NCI-H82 treated with DMSO at 0.1 percent for 48 hours (cell line): ENCODE measurements at regions not wholly inside any gene's neighbourhood (a gene's known extent, or its start where the extent isn't known, plus 50 kb on each side); places are given as distances from the start of the nearest gene placed in this dataset.

Experiments
- DNase-seq: peaks from one replicate; lab custom pipeline; 2025; ENCODE audit not compliant: unreplicated experiment; lab: John Stamatoyannopoulos, UW

DNA sequence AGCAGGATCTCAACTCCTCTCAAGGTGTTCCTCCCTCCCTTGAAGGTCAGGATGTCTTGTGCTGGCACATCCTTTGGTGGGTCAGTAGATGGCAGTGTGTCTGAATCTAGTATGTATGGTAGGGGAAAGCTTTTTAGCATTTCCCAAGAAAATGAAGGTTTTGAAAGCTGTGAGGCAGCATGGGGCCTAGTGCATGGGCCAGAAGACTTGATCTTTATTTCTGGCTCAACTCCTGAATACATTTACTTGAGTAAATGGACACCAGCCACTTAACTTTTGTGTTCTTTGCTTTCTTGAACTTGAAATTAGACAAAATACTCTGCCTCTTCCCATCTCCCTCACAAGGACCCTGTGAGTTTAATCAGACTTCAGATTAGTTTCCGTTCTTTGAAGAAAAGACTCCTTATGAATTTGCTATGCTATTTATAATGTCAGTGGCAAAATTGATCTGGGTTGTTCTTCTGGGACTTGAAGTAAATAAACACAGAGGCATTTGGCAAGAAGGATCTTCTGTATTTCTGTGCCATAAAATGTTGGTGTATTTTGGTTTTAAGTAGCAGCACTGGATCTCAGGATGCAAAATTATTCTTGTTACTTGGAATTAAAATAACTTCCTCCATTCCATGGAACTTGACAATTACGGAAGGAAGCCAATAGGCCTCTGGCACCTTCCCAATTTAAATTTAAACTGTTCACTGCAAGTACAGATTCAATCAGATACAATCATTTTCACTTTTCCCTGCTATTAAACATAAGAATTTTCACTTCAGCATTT lies 288.8 kb downstream of the CASP12 start:
- DNase-seq = peak; percentile 1

DNA sequence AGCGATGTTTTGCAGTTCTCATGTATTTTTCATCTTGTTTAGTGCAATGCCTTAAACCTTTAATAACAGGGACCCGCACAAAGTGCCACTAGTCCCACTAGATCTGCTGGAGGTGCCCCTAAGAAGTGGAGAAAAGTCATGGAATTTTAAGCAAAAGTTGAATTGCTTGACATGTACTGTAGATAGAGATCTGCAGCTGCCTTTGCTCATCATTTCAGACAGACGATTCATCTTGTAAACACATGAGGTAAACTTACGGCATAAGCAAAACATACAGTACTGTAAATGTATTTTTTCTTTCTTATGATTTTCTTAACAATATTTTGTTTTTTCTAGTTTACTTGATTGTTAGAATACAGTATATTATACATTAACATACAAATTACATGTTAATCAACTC lies 295.6 kb downstream of the CASP12 start:
- no peak for DNase-seq

DNA sequence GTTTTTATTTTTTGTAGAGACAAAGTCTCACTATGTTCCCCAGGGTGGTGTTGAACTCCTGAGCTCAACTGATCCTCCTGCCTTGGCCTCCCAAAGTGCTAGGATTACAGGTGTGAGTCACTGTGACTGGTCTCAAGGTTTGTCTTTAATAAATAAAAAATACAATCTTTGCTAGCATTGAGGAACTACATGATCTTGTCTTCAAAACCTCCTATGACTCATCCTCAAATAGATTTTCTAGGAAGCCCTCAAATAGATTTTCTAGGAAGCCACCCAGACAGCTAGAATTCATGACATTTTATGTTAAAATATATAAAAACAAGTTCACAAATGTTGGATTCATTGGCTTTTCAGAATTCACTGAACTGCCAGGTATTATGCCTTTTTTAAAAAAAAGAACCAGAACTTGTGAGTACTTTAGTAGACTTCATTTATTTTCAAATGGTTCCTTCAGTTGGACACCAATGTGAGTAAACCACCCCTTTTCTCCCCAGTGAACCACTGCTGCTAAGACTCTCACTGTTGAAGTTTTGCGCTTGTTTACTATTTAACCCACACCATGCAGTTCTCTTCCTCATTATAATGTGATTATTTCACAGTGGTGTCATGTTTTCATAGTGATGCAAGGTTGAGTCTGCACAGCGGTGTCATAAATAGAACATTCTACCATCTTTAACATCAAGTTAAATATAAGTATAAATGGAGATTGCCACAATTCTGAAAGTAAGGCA lies 303.9 kb downstream of the CASP12 start:
- no peak for DNase-seq

DNA sequence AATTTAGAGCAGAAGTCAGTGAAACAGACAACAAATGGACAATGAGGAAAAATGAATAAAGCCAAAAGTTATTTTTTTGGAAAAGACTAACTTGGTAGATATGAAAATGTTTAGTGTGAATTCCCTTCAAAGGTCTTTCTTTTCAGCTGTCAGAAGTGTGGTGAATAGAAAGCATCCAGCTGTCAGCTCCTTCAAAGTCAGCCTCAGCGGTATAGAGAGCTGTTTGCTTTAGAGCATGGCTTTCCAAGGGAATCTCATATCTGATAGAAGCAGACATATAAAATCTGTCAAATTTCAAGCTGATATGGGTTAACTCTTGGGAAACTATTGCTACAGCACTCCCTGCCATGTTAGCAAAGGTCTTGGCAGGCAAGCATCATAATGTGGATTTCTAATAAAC lies 309.3 kb downstream of the CASP12 start:
- no peak for DNase-seq

DNA sequence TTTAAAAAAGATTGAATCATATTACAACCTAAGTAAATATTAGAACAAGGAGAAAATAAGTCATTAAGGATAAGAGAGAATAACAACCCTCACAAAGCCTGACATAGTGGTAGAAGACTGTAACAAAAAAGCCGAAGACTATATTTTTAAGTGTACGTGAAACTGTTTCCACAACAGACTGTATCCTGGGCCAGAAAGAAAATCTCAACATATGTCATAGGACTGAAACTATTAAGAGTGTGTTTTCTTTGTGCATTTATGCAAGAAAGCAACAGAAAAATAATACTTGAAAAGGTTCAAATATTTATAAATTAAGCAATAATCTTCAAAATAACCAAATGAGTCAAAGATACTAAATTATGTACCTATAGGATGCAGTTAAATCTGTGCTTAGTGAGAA lies 309.8 kb downstream of the CASP12 start:
- no peak for DNase-seq

DNA sequence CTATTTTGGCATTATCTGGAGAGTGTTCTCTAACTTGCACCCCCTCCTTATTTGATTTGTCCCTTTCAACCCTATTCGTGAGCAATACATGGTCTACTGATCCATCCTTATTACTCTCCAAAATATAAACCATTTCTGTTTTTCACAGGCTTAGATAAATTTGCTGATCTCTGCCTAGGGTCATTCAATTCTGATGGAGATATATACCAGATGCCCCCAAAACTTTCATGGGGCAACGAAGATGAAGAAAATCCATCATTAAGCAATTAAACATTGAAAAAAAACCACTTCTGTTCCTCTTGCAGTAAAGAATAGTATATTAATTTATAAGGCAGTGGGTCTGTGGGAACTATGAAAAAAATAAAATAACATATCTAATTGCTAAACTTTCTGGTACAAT lies 313.4 kb downstream of the CASP12 start:
- no peak for DNase-seq

DNA sequence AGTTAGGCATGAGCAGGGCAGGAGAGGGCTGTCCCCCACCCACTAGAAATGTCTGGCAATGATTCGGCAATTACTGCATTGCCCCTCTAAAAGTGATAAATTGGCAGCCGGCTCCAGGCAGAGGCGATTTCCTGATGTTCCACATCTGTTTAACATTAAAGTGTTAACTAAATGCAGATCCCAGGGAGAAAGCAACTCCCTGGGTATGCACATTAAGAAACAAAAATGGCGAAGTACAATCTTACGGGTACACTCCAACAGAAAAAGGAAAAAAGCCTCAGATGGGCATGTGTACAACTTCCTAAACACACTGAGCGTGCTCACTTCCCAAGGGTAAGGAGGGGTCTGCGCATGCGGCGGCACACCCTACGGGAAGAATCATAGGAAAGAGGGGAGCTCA lies 314.4 kb downstream of the CASP12 start:
- DNase-seq = no peak

DNA sequence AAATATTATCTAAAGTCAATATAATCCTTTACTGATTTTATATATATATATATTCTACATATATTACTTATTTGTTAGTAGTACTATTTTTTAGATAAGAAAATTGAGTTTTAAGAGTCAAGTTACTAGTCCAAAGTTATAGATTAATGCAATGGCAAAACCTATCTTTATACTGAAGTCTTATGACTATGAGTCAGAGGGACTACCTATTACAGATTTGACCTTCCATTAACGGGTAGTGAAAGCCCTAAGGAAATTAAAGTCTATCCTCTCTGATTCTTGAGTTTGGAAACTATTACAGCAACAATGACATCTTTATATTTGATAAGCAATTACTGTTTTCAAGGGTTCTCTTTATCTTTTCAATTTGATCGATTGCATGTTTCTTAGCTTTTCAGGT lies 315.8 kb downstream of the CASP12 start:
- no peak for DNase-seq

DNA sequence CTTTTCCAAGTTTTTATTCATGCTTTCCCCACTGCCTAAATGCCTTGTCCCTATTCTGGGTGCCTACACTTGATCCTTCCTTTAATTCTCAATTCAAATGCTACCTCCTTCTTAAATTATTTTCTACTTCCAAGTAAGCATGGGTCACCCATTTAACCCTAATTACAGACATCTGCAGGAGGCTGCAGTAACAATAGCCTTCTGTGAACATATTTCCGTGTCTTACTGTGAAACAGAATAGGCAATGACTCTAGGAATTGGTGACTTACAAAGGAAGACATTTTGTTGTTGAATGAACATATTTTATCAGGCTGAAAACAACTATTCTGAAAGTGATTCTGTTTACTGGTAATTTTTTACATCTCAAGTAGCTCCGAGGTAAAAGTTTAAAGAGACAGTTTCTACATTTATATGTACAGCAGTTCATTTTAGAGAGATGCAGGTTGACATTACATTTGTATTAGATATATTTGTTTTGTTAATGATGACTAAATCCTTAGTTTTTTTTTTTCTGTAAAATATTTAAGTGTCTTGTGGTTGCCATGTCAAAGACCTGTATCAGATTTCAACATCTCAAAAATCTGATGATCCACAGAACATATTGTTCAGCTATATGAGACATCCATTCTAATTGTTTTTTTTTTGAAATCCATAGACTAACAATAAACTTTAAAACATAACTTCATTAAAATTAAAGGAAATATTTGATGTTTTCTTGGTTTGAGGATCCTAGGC lies 316.8 kb downstream of the CASP12 start:
- DNase-seq = no peak

DNA sequence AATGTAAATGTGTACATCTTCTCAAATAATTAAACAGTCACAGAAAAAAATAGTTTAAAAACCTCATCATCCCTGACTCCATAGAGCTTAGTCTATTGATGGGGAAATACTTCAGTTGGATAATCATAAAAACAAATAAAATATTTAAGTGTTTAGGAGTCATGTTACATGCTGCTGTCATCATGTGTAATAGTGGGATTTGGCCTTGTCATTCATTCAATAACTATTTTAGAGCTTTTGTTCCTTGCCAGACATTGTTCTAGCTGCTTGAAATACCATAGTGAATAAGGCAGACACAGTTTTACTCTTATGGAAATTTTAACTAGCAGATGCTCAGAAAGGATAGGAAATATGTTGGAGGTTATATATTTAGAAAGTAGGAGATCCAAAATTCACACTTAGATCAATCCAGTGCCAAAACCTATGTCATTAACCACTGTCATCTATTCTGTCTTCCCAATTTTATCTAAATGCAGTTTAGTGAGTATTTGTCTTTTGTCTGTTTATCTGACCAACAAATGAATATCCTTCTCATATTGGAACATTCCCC lies 324.7 kb downstream of the CASP12 start:
- DNase-seq = no peak

DNA sequence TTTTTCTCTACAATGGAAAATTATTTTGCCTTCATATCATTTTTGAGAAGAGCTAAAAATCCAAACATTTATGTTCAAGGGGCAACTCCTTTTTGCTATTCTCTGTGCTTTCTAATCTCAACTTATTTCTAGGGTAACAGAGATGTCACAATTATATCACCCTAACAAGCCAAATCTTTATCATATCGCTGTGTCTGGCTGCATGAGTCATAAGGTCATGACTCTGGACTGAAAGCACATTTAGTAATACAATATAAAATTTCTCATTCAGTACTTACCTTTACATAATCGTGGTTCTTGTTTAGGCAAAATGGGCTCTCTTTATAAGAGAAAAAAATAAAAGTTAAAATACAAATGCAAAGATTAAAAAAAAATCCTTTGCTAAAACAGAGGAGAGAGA lies 326.0 kb downstream of the CASP12 start:
- no peak for DNase-seq

DNA sequence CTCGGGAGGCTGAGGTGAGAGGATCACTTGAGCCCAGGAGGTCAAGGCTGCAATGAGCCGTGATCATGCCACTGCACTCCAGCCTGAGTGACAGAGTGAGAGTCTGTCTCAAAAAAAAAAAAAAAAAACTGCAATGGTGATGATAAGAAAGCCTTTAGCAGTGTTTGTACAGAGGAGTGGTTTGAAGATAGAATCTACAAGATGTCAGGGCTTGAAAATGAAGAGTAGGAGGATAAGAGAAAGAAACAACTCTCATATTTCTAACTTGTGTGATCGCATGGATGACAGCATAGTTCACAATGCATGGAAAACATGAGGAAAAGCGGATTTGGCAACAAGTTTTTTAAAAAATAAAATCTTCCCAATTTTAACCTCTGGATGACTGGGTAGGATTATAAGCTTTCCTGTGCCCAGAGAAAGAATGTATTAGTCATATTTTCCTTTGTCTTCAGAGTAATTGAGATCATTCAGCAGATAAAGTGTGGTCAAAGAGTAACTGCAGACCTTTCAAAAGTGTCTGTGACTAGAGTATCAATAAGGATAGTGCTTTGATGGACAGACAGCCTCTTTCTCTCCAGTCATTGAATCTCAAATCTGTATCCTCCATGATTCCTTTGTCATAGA lies 328.1 kb downstream of the CASP12 start:
- DNase-seq = no peak

DNA sequence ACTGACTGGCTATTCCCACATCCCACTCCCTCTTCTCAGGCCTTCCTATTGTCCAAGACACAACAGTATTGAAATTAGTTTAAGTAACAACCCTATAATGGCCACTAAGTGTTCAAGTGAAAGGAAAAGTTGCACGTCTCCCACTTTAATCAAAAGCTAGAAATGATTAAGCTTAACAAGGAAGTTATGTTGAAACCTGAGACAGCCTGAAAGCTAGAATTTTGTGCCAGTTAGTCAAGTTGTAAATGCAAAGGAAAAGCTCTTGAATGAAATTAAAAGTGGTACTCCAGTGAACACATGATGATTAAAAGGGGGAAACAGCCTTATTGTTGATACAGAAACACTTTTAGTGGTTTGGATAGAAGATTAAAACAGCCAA lies 332.7 kb downstream of the CASP12 start:
- no peak for DNase-seq

DNA sequence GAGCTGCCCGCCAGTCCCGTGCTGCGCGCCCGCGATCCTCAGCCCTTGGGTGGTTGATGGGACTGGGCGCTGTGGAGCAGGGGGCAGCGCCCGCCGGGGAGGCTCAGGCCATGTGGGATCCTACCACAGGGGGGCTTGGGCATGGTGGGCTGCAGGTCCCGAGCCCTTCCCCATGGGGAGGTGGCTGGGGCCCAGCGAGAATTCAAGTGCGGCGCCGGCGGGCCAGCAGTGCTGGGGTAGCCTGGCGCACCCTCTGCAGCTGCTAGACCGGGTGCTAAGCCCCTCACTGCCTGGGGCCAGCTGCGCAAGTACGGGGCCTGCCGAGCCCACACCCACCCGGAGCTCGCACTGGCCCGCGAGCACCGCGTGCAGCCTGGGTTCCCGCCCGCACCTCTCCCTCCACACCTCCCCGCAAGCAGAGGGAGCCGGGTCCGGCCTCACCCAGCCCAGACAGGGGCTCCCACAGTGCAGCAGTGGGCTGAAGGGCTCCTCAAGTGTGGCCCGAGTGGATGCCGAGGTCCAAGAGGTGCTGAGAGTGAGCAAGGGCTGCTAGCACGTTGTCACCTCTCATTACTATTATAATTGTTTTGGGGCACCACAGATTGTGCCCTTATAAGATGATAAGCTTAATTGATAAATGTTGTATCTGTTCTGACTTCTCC lies 333.2 kb downstream of the CASP12 start:
- DNase-seq = no peak

DNA sequence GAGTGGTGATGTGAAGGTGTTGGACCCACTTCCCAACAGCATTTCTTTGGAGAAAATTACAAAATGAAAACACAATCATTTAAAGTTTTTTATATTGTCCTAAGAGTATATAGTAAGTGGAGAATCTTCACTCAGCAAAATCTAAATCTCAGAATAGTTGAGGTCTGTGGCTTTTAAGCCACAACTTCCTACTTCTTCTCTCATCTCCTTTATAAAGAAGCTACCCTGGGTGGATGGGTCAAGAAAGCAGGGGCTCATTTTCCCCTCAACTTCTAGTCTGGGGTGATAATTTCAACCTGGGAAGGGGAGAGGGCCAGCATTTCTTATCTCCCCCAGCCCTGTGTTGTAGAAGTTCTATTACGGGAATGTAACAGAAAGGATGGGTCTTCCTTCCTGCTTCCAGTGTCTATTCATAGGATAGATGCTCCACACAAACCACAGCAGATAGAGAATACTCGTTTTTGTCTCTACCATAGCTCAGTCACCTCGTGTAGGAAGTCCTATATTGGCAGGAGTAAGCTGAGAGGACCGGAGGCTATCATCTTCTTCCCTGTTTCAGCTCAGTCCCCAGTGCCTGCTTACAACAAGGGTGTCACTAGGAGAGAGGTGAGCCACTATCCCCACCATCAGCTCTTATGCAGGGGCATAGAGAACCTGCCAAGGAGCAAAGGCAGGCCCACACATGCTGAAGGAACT lies 341.5 kb downstream of the CASP12 start:
- no peak for DNase-seq

DNA sequence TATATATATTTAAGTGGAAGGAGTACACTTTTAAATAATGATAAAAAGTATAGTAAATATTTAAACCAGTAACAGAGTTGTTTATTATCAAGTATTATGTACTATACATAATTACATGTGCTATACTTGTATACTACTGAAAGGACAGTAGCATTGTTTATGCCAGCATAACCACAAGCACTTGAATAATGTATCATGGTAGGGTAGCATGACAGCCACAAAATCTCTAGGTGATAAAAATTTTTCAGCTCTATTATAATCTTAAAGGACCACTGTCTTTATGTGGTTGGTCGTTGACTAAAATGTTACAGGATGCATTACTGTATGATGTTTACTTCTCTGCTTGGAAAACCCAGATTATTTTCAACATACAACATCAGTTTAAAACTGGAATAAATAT lies 349.2 kb downstream of the CASP12 start:
- DNase-seq = no peak

DNA sequence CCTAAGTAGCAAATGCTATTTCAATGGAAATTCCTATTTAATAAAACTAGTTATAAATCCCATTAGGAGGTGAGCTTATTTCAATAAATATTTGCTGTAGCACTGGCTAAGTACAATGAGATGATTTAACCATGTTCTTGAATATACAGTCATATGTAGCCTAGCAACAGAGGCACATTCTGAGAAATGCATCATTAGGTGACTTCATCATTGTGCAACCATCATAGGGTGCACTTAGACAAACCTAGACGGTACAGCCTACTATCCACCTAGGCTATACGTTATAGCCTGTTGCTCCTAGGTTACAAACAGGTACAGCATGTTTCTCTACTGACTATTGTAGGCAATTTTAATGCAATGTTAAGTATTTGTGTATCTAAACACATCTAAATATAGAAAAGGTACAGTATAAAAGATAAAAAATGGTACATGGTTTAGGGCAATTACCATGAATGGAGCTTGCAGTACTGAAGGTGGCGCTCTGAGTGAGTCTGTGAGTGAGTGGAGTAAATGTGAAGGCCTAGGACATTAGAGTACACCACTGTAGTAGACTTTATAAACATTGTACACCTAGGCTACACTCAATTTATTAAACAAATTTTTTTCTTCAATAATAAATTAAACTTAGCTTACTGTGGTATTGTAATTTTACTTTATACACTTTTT lies 350.1 kb downstream of the CASP12 start:
- no peak for DNase-seq

DNA sequence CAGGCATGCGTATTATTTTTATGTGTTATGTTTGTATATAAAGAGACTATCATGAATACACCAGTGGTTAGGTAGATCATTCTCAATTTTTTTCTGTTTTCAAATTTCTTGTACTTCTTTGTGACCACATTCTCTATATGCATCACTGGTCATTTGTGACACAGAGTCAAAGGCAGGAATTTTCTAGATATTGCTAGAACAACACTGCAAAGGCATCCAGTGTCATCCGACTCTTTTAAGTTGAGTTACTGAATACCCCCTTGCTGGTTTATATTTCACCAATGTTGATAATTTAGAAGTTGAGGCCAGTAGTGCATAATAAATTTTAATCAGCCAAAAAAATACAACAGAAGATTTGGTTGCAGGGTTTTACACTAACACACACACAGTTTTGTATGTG lies 351.8 kb downstream of the CASP12 start:
- DNase-seq = no peak

DNA sequence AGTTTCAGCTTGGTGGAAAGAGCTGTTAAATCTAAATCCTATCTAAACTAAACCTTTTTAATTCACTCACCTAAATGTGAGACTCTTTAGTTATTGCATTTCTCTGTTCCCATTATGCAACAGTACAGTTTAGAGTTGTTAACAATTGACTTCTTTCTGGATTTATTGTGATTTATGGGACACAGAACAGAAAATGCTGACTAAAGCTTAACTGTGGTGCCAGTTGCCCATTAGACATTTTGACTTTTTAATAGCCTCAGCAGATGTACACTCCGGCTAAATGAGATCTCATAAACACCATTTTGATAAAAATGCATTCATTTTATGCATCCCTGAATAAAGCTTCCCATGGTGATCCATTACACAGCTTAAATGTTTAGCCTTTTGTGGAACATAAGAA lies 356.6 kb downstream of the CASP12 start:
- DNase-seq = no peak

DNA sequence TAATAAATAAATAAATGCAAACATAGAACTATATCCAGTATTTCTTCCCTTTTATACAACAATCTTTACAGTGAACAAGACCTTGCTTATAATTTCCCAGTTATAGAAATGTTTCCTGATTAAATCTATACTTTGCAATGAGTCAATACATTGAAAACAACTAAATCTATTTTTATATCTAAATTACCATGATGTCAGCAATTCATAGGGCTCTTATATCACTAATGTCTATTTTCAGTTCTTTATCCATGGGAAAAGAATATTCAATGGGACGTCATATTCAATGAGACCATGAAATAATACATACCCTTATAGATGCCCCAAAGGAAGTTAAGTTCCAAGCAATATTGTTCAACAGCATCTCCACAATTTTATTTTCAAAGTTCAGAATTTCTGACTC lies 359.9 kb downstream of the CASP12 start:
- DNase-seq = no peak
